ENCODE measurements at regions not wholly inside any gene's neighbourhood (a gene's known extent, or its start where the extent isn't known, plus 50 kb on each side); places are given as distances from the start of the nearest gene placed in this dataset.

DNA sequence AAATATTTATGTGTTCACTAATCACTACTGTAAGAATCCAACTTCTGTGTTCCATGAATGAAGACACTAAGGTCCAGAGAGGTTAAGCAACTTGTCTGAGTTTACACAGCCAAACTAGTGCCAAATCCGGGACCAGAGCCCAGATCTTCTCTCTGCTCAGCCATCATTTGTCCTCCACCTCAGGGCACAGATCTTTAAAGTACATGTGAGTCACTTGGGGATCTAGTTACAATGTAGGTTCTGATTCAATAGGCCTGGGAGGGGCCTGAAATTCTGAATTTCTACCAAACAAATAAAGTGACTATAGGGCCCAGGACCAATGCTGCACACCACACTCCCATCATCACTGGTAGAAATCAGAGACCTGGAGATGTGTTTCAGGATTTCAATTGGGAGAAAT is 162.9 kb downstream of the GXYLT1 start:
- no peak for DNase-seq (ENCODE audit: low read depth in 2 of 2)

DNA sequence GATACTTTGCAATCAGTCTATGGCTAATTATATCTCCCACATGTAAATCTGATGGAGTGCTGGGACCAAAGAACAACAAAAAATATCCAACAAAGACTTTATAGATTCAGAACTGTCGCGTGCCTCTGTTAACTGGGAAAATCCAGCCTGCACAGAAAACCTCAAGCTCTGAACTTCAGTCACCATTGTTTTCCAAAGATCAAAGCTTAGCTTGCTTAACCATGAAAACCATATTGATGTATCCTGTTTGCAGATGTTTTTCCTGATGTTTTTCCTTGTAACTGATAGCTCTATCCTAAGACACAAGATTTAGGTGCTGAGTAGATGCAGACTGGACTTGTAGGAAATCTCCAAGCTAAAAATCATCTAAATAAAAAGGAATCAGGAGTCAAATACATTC is 163.7 kb downstream of the GXYLT1 start:
- DNase-seq (ENCODE audit: low read depth in 2 of 2): no peak

DNA sequence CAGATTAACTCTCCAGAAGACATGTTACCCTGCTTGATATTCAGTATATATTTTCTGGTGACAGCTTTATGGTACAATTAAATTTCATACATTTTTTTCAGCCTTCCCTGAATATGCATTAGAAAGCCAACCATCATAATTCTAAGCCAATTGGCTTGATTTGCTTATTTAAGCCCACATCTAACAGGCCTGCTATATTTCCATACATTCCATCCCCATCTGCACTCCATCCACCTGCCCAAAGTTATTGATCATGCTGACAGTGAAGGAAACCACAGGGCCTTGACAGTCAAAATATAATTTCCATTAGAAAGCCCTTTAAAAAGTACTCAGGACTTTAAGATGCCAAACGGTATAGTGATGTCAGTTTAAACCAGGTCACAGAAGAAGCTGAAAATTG is 164.3 kb downstream of the GXYLT1 start:
- no peak for DNase-seq (ENCODE audit: low read depth in 2 of 2)

DNA sequence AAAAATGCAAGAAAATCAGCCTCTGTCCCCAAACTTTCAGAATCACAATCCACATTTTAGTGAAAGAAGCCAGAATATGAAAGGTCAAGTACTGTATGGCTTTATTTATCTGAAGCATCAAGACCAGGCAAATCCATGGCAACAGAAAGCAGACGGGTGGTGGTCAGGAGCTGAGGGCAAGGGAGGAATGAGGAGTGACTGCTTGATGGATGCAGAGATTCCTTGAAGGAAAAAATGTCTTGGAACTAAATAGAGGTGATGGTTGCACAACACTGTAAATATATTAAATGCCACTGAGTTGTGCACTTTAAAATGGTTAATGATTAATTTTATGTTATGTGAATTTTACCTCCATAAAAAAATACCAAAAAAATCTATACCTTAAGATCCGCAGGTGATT is 165.1 kb downstream of the GXYLT1 start:
- no peak for DNase-seq (ENCODE audit: low read depth in 2 of 2)

DNA sequence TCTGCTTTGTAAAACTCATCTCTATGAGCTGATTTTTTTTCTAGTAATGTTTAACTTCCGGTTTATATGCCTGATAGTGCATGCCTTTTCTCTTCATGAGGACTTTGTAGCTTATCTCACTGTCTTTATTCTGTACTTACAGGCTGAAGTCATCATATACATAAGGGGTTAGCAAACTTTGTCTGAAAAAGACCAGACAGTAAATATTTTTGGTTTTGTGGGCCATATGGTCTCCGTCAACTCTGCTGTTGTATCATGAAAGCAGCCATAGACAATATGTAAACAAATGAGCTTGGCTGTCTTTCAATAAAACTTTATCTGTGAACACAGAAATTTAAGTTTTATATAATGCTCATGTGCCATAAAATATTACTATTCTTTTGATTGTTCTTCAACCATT is 172.1 kb downstream of the GXYLT1 start:
- DNase-seq (ENCODE audit: low read depth in 2 of 2): no peak

DNA sequence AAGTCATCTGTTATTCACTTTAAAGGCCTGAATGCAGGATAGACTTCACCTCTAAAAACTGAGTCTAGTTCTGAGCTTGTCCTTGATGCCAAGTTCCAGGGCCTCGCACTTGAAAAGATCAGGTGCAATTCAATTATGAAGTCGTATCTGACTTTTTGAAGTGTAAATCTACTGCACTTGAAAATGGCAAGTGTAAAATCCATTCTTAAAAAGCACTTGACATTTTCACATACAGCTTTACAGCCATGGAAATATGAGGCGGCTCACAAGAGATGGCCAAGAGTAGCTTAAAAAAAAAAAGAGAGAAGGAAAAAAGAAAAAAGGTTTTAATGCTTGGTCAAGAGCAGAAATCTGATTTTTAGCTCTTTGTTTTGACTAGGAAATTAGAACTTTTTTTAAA is 172.5 kb downstream of the GXYLT1 start:
- no peak for DNase-seq (ENCODE audit: low read depth in 2 of 2)

DNA sequence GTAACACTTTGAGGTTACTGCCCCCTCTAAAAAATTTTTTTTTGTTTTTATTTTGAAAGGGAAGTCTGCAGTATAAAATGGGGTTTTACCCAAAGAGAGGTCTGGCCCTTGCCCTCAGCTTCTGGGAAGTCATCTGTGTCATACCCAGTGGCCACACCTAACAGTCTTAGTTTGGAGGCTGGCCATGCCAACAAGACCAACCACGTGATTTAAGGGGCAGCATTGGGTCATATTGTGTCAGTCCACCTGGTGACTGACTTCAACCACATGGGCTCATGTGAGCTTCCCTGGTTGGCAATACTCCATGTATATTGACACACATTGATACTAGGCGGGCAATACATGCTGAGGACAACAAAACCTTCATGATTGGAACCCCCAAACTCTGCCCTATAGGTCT is 173.9 kb downstream of the GXYLT1 start:
- no peak for DNase-seq (ENCODE audit: low read depth in 2 of 2)

DNA sequence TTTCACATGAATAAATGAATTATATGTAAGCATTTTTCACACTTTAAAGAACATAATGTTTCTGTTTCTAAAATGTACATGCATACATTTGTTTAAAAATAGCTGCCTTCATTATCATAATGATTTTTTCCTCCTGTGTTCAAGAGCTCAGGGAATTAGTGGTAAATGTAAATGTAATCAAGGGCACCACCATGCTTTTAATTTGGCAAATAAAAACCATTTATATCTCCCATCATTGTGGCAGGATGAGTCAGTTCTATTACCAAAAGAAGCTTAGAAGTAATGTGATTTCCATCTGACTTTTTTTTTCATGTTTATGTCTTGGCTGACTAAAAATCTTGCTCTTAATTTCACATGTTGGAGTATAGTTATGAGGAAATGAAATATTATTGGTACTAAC is 176.1 kb downstream of the GXYLT1 start:
- no peak for DNase-seq (ENCODE audit: low read depth in 2 of 2)

DNA sequence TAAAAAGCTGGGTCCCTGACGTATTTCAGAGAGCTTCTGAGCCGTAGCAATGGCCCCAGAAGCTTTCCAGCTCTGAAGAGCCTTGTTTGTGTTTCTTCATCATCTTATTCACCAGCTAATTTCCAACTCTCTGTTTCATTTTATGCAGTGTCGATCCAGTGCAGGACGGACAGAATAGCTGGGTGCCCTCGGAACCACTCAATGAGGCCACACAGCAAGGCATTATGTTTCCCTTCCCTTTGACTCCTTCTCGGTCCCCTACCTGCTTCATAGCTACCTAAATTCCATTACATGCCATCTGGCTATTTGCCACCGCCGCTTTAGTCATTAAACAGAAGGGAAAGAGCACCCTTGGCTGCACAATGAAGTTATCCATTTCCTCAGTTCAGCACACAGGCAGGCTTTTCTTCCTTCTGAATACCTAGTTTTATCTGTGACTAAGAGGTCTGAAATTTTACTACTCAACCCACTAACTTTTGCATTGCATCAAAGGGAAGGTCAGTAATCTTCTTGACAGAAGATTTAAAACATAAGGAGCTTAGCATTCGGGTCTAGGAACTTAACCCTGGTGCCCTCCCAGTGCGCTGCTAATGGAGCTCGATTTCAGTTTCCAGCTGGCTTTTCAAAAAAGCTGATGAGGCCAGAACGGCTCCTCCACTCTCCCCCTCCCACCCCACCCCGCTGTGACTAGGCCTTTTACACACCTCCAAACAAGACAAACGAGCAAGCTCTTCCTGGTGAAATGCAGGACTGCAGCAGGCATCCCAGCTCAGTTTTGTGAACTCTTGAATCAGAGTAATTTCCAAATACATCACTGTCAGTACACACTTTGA is 176.8 kb downstream of the GXYLT1 start:
- no peak for DNase-seq (ENCODE audit: low read depth in 2 of 2)

DNA sequence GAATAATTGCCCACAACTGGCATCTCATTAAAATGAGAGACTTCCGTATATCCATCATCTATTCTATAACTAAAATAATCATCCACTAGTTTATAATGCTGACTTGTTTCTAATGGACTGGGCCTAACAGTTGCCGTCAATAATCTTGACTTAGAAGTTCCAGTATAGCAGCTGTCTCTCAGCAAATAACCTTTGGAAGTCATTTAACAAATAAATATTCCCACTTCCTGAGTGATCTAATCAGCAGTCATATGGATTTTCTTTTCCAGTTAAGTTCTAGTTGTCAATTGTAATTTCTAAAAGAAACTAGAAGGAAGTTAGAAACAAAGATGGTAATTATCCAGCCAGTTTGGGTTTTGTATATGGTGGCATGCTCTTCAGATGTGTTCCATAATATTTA is 177.8 kb downstream of the GXYLT1 start:
- no peak for DNase-seq (ENCODE audit: low read depth in 2 of 2)

DNA sequence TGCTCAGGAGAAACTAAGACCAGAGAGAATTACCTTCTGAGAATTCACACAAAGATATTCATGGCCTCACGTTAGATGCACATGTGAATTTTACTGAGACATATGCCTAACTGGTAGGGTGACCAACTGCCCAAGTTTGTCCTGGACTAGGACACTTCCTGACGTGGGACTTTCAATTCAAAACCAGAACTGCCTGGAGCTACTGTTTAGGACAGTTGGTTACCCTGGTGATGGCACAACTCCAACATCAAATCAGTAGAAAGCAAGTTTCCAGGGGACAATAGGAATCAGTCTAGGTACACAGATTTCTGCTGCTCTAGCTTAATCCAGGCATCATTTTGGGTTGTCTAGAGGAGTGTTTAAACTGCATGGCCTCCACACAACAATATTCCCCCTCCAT is 178.7 kb downstream of the GXYLT1 start:
- DNase-seq (ENCODE audit: low read depth in 2 of 2): no peak

DNA sequence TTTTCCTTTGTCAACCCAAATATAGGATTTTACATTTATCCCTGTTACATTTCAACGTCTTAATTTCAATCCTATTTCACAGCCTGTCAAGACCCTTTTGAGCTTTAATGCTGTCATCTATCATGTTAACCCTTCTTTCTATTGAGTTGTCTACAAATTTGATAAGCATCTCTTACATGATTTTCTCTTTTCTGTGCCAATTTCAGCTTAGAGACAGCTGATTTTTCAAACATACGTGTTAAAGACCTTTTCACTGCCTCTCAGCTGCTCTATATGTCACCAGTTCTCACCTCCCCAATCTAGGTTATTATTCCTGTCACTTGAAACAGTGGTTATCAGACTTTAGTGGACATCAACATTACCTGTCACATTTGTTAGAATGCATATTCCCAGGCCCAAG is 181.3 kb downstream of the GXYLT1 start:
- DNase-seq (ENCODE audit: low read depth in 2 of 2): no peak

DNA sequence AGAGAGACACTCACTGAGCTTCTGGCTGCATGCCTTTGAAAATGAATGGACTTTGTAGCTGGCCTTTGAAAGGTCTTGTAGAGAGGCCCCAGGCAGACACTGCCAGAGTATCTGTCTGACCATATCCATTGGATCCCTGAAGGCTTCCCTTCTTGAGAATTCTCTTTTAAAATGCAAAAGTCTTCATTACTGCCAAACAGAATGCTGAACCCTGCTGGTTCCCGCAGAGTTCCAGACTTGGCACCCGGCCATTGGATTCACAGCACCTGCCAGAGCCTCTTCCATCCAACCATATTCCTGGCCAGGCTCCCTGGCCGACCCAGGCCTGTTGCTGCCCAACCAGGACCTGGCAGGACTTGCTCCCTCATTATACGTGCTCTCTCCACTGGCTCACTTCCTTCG is 182.5 kb downstream of the GXYLT1 start:
- DNase-seq (ENCODE audit: low read depth in 2 of 2): no peak

DNA sequence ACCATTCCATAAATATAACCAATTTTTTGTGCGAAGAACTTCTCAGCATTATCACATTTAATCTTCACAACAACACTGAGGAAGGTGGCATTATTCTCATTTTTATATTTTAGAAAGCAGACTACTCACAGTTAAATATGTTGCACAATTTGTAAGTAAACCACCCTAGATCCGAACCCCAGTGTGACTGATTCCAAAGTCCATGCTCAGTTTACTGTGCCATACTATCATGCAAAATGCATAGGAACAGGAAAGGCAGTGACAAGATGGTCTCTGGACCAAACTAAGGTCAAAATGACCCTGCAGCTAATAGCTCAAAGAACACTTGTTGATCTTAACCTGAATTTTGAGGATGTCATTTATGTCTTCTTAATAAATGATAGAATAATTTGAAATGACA is 185.4 kb downstream of the GXYLT1 start:
- DNase-seq (ENCODE audit: low read depth in 2 of 2): no peak

DNA sequence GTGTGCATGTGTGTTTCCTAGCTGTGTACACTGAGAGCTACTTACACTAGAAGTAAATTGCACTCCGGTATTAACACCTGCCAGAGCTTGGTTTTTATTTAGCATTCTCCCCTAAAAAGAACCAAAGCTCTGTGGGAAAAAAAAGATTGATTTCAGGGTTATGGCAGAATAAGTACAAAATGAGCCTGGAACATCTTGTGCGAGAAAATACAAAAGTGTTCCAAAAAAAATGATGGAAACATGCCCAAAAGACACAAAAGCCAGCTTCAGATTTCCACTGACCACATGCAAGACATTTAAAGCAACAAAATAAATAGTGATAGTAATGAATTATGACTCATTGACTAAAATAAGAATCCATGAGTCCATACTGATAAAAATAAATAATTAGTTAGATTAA is 188.3 kb downstream of the GXYLT1 start:
- DNase-seq (ENCODE audit: low read depth in 2 of 2): no peak

DNA sequence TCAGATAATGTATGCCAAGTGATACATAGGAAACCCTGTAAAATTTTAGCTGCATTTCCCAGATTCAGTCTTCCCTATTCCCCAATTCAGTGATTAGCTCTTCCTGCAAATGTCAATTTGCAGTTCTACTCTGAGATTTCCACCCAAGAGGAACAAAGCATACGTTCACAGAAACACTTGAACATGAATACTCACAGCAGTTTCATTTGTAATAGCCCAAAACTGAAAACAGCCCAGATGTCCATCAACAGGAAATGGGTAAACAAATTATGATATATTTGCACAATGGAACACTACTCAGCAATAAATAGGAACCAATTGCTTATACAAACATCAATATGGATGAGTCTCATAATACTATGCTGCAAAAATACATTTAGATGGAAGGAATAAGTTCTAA is 194.2 kb downstream of the GXYLT1 start:
- DNase-seq (ENCODE audit: low read depth in 2 of 2): no peak

DNA sequence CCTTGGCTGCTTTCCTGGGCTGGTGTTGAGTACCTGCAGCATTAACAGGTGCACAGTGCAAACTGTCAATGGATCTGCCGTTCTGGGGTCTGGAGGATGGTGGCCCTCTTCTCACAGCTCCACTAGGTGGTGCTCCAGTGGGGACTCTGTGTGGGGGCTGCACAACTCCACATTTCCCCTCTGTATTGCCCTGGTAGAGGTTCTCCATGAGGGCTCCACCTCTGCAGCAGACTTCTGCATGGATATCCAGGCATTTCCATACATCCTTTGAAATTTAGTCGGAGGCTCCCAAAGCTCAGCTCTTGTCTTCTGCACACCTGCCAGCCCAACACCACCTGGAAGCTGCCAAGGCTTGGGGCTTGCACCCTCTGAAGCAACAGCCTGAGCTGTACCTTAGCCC is 198.6 kb downstream of the GXYLT1 start:
- no peak for DNase-seq (ENCODE audit: low read depth in 2 of 2)

DNA sequence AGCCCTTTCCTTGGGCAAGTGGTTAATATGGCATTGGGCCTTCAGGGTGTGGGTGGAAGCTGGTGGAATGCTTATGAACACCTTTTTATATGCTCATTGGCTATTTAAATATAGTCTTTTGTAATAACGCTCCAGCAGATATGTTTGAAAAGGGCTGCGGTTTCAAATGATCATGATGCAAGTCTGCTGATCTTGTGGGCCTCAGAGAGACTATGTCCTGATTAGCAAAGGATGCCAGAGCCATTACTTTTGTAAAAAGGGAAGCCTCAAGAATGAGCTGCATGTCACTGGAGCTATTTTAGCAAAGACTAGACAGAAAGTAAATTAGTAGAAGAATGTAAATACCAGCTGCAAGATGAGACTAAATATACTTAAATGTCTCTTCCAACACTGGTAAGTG is 200.5 kb downstream of the GXYLT1 start:
- DNase-seq (ENCODE audit: low read depth in 2 of 2): no peak

DNA sequence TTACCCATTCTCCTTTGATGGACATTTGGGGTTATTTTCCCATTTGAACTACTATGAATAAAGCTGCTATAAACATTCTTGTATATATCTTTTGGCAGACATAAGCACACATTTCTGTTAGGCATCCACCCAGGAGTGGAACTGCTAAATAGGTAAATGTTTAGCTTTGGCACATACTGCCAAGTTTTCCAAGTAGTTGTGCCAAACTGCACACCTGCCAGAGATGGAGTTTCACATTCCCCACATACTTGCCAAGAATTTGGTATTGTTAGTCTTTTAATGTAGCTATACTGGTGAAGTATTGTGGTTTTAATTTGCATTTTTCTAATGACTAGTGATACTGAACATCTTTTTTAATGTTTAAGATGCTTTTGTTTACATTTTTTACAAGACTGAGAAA is 201.0 kb downstream of the GXYLT1 start:
- DNase-seq (ENCODE audit: low read depth in 2 of 2): no peak

DNA sequence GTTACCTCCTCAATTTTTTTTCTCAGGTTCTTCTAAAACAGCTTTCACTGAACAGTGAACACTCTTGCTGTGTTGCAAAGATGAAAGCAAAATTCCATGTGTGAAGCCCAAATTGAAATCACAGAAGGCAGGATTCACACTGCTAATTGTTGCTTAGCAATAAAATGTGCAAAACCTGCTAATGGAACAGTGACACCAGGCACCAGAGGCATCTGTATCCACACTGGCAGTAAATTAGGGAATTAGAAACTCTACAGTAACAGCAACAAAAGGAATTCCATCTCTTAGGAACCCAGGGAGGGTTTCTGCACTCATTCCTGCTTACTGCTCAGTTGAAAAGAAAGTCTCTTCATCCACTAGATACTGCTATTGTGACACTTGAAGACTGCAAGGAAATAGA is 202.3 kb downstream of the GXYLT1 start:
- no peak for DNase-seq (ENCODE audit: low read depth in 2 of 2)

DNA sequence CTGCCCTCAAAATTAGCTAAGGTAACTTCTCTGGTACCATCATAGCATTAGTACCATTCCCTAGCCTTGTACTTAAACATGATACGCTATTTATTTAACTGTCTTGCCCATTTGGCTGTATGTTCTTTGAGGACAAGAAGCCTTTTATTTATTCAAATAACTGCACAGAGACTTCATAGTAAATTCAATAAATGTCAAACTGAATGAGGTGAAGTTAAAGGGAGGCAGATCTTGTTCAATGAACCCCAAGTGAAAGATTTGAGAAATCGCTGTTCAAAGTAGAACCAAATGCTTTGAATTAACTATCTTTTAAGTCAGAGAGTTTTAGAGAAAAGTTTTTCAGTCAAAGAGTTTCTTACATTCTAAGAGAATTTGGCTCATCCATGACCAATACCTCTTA is 203.6 kb downstream of the GXYLT1 start:
- DNase-seq (ENCODE audit: low read depth in 2 of 2): no peak

DNA sequence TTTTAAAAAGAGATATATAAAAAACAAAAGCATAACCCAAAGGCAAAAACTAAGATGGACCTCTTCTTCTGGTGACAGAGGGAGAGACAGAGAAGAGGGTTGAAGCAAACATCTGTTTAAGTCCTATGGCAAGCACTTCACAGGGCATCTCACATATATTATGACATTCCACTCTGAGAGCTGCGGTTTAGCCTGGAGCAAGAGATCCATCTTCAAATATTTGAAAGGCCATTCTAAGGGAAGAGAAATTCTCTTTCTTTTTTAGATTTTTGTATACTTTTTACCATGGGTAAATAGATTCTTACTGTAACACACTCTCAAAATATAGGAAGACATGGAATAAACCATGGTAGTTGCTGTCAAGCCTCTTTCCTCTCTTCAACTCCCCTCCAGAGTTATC is 204.1 kb downstream of the GXYLT1 start:
- no peak for DNase-seq (ENCODE audit: low read depth in 2 of 2)

DNA sequence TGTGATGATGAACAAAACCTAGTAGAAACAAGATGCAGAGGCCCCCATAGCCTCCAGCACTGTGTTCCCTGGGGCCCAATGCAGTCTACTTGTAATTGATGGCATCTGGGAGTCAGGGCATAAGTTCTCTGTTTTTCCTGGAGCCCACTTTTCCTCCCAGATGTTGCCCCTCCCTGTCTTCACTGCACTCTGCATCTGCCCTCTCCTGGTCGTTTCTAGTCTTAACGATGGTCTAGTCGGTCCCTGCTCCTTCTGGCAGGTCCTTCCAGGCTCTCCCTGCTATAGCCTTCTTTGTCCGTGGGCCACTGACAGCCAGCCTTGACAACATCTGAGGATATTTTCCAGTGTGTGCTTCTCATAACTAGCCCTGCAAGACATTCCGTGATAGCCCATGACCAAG is 208.3 kb downstream of the GXYLT1 start:
- DNase-seq (ENCODE audit: low read depth in 2 of 2): no peak

DNA sequence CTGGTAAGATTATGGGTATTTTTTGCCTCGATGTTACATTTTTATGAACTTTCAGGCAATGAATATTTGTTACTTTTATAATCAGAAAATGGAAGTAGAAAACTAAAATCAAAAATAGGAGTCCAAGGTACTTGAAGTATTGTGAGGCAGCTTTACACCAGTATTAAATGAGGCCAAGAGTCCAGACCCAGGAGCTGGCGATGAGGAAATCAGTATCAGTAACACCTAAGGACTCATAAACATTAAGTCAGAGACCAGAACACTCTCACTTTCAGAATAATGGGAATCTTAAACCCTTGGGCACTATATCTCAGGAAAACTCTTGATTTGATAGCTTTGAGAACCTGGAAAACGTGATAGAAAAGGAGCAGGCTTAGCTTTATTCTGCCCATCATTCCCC is 208.8 kb downstream of the GXYLT1 start:
- DNase-seq (ENCODE audit: low read depth in 2 of 2): no peak

All from stimulated activated CD8-positive, alpha-beta memory T cell treated with anti-CD3 and anti-CD28 coated beads, Interleukin-7, amount 100 ng/mL, for 1 hour (primary cell).